GM23338 (cell line): ENCODE measurements at regions not wholly inside any gene's neighbourhood (a gene's known extent, or its start where the extent isn't known, plus 50 kb on each side); places are given as distances from the start of the nearest gene placed in this dataset.

ENCODE experiments used
- ATAC-seq: fragments of 200-7000 bp; cut with Tn5 transposase; 3 replicates; pipeline ENCODE4 v1.9.1; 2020
- DNase-seq: peaks from one replicate; pipeline ENCODE4 v3.0.0-alpha.2; 2015; ENCODE audit warnings: low spot score
- H2AFZ ChIP-seq: fragments of 200-600 bp; sonication (generic); 2 replicates; pipeline ENCODE4 v1.8.0; 2016; ENCODE audit warnings: antibody characterized with exemption, mild to moderate bottlenecking, moderate library complexity
- H3F3A ChIP-seq: fragments of 200-600 bp; sonication (generic); replicated peaks from 2 replicates; pipeline ENCODE4 v1.8.0; 2017; ENCODE audit warnings: antibody characterized with exemption, mixed run types, low read depth
- H3K27ac ChIP-seq: fragments of 200-600 bp; sonication (generic); 2 replicates; pipeline ENCODE4 v1.6.1; 2016; ENCODE audit warnings: low read depth
- H3K27me3 ChIP-seq: fragments of 200-600 bp; sonication (generic); 2 replicates; pipeline ENCODE4 v1.8.0; 2016; ENCODE audit warnings: mild to moderate bottlenecking, mixed run types, moderate library complexity; ENCODE audit not compliant: insufficient read depth
- H3K36me3 ChIP-seq: fragments of 200-600 bp; sonication (generic); 2 replicates; pipeline ENCODE4 v1.8.0; 2016; ENCODE audit warnings: mild to moderate bottlenecking; ENCODE audit not compliant: insufficient read depth
- H3K4me1 ChIP-seq: fragments of 200-600 bp; sonication (generic); 2 replicates; pipeline ENCODE4 v1.8.0; 2016; ENCODE audit warnings: mild to moderate bottlenecking, moderate library complexity; ENCODE audit not compliant: insufficient read depth
- H3K4me2 ChIP-seq: fragments of 200-600 bp; sonication (generic); 2 replicates; pipeline ENCODE4 v1.7.1; 2017; ENCODE audit warnings: mixed run types
- H3K4me3 ChIP-seq: fragments of 200-600 bp; sonication (generic); 2 replicates; pipeline ENCODE4 v1.6.1; 2016; ENCODE audit warnings: mixed run types
- H3K79me2 ChIP-seq: fragments of 200-600 bp; sonication (generic); replicated peaks from 2 replicates; pipeline ENCODE4 v1.8.0; 2017; ENCODE audit warnings: mild to moderate bottlenecking; ENCODE audit not compliant: insufficient read depth
- H3K9me2 ChIP-seq: fragments of 200-600 bp; sonication (generic); 2 replicates; pipeline ENCODE4 v1.8.0; 2017; ENCODE audit not compliant: insufficient read depth
- H4K20me1 ChIP-seq: fragments of 200-600 bp; sonication (generic); replicated peaks from 2 replicates; pipeline ENCODE4 v1.8.0; 2017; ENCODE audit warnings: mild to moderate bottlenecking; ENCODE audit not compliant: insufficient read depth
- H3K27ac Mint-ChIP-seq: 2 replicates; pipeline ENCODE4 v1.8.0; 2020; ENCODE audit warnings: inconsistent platforms, mild to moderate bottlenecking, moderate library complexity, mixed read lengths
- H3K27me3 Mint-ChIP-seq: 3 replicates; pipeline ENCODE4 v1.8.0; 2022; ENCODE audit warnings: low read depth, mild to moderate bottlenecking, moderate library complexity, mixed read lengths, inconsistent platforms; ENCODE audit not compliant: insufficient read depth, poor library complexity
- H3K36me3 Mint-ChIP-seq: 3 replicates; pipeline ENCODE4 v1.8.0; 2021; ENCODE audit warnings: low read depth, mild to moderate bottlenecking, inconsistent platforms, moderate library complexity, mixed read lengths
- H3K4me1 Mint-ChIP-seq: 3 replicates; pipeline ENCODE4 v1.8.0; 2020; ENCODE audit warnings: mild to moderate bottlenecking, inconsistent platforms, mixed read lengths
- H3K4me3 Mint-ChIP-seq: 3 replicates; pipeline ENCODE4 v1.8.0; 2021; ENCODE audit warnings: moderate library complexity, mild to moderate bottlenecking, inconsistent platforms, mixed read lengths
- H3K9me3 Mint-ChIP-seq: 3 replicates; pipeline ENCODE4 v1.8.0; 2020; ENCODE audit warnings: moderate library complexity, mild to moderate bottlenecking, inconsistent platforms, mixed read lengths
- EZH2 ChIP-seq: fragments of 200-600 bp; sonication (generic); IDR thresholded peaks from one replicate; pipeline ENCODE4 v1.8.0; 2017; ENCODE audit warnings: antibody characterized with exemption, mild to moderate bottlenecking, low read depth; ENCODE audit not compliant: unreplicated experiment
- JUNB ChIP-seq: IDR thresholded peaks from one replicate; pipeline ENCODE4 v1.6.1; 2016; ENCODE audit warnings: antibody characterized with exemption; ENCODE audit not compliant: unreplicated experiment
- NANOG ChIP-seq: IDR thresholded peaks from 2 replicates; pipeline ENCODE4 v1.6.1; 2016; ENCODE audit warnings: antibody characterized with exemption, borderline replicate concordance
- POLR2AphosphoS5 ChIP-seq: IDR thresholded peaks from 2 replicates; pipeline ENCODE4 v1.6.1; 2016; ENCODE audit warnings: antibody characterized with exemption, low read depth
- ZNF331 ChIP-seq: fragments of 250-450 bp; sonication (Bioruptor Pico); IDR thresholded peaks from 2 replicates; pipeline ENCODE4 v1.5.0; 2020; ENCODE audit warnings: low read depth, mild to moderate bottlenecking, moderate library complexity
- TF ChIP-seq, protein P1 (sequence below): IDR thresholded peaks from one replicate; pipeline ENCODE4 v1.6.1; 2018; ENCODE audit warnings: antibody characterized with exemption; ENCODE audit not compliant: unreplicated experiment
- TF ChIP-seq, protein P2 (sequence below), 2 experiments: fragments of 200-600 bp in 1 of 2; sonication (generic) in 1 of 2; conservative IDR thresholded peaks; 2 replicates each; pipeline versions ENCODE4 v1.5.1 to v1.6.1; 2016 to 2017; ENCODE audit warnings: antibody characterized with exemption in 2 of 2, low read depth in 2 of 2, mild to moderate bottlenecking in 2 of 2, moderate library complexity in 1 of 2
- TF ChIP-seq, protein P3 (sequence below): IDR thresholded peaks from 2 replicates; pipeline ENCODE4 v1.6.1; 2016; ENCODE audit warnings: antibody characterized with exemption

DNA sequence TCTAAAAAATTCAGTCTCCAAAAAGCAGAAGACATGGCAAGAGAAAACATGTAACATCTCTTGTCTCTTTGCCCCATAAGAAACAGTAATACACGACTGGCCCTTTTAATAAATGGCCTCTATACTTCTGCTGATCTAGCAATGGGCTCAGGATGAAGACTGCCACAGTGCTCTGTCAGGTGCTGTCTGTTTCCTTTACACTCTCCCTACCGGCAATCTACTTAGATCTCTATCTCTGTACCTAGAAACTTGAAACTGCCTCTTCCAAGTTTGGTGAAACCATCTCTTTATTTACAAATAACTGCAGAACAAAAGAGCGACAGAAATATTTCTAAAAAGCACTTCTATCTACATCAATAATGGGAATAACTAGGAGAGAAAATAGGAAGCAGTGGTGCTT, 685.2 kb upstream of the INTU start (continued):
- TF ChIP-seq, protein P1, sequence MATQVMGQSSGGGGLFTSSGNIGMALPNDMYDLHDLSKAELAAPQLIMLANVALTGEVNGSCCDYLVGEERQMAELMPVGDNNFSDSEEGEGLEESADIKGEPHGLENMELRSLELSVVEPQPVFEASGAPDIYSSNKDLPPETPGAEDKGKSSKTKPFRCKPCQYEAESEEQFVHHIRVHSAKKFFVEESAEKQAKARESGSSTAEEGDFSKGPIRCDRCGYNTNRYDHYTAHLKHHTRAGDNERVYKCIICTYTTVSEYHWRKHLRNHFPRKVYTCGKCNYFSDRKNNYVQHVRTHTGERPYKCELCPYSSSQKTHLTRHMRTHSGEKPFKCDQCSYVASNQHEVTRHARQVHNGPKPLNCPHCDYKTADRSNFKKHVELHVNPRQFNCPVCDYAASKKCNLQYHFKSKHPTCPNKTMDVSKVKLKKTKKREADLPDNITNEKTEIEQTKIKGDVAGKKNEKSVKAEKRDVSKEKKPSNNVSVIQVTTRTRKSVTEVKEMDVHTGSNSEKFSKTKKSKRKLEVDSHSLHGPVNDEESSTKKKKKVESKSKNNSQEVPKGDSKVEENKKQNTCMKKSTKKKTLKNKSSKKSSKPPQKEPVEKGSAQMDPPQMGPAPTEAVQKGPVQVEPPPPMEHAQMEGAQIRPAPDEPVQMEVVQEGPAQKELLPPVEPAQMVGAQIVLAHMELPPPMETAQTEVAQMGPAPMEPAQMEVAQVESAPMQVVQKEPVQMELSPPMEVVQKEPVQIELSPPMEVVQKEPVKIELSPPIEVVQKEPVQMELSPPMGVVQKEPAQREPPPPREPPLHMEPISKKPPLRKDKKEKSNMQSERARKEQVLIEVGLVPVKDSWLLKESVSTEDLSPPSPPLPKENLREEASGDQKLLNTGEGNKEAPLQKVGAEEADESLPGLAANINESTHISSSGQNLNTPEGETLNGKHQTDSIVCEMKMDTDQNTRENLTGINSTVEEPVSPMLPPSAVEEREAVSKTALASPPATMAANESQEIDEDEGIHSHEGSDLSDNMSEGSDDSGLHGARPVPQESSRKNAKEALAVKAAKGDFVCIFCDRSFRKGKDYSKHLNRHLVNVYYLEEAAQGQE, result no peak
- TF ChIP-seq EZH2 (no peak), POLR2AphosphoS5 (no peak), ZNF331 (no peak), NANOG (no peak)
- TF ChIP-seq, protein P2, sequence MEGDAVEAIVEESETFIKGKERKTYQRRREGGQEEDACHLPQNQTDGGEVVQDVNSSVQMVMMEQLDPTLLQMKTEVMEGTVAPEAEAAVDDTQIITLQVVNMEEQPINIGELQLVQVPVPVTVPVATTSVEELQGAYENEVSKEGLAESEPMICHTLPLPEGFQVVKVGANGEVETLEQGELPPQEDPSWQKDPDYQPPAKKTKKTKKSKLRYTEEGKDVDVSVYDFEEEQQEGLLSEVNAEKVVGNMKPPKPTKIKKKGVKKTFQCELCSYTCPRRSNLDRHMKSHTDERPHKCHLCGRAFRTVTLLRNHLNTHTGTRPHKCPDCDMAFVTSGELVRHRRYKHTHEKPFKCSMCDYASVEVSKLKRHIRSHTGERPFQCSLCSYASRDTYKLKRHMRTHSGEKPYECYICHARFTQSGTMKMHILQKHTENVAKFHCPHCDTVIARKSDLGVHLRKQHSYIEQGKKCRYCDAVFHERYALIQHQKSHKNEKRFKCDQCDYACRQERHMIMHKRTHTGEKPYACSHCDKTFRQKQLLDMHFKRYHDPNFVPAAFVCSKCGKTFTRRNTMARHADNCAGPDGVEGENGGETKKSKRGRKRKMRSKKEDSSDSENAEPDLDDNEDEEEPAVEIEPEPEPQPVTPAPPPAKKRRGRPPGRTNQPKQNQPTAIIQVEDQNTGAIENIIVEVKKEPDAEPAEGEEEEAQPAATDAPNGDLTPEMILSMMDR (conservative IDR thresholded peaks at IDR 0.05; ENCODE audit: low read depth in 2 of 2), result no peak
- TF ChIP-seq, protein P3, sequence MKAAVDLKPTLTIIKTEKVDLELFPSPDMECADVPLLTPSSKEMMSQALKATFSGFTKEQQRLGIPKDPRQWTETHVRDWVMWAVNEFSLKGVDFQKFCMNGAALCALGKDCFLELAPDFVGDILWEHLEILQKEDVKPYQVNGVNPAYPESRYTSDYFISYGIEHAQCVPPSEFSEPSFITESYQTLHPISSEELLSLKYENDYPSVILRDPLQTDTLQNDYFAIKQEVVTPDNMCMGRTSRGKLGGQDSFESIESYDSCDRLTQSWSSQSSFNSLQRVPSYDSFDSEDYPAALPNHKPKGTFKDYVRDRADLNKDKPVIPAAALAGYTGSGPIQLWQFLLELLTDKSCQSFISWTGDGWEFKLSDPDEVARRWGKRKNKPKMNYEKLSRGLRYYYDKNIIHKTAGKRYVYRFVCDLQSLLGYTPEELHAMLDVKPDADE, result no peak

DNA sequence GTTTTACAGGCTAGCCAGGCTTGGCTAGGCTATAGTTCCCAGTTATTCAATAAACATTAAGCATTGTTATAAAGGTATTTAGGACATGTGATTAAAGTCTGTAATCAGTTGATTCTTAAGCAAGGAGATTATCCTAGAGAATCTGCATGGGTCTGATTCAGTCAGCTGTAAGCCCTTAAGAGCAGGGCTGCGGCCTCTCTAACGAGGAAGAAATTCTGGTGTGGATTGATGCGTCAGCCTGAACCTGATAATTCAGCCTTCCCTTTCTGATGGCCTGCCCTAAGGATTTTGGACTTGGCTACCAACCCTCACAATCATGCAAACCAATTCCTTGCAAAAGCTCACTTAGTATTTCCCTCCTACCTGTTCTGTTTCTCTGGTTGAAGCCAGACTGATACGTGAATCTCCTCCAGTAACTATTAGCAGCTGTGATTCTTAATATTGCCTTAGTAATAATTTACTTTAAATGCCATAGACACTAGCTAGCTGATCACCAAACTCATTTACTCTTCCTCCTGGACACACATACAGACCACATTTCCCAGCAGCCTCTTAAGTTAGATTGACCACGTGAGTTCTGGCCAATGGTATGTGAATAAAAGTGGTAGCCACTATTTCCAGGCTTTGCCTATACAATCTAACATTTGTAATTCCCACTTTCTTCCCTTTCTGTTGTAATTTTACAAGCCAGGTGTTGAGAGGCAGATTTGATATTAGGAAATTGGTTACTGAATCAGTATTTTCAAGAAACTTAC, 678.0 kb upstream of the INTU start:
- no peak overlapping the region for H3K4me3 Mint-ChIP-seq
- ATAC-seq, result no peak
- TF ChIP-seq, protein P1, result no peak
- TF ChIP-seq POLR2AphosphoS5 (no peak), JUNB (no peak)
- TF ChIP-seq, protein P2 (conservative IDR thresholded peaks at IDR 0.05; ENCODE audit: low read depth in 2 of 2), result no peak

More for the DNA sequence above, 678.0 kb upstream of the INTU start:
- H4K20me1 ChIP-seq, result no peaks in the 10 kb centered on the region
- H3K4me2 ChIP-seq, result no peak overlapping the region
- no peak overlapping the region for H3K27ac ChIP-seq
- no peaks in the 10 kb centered on the region for H3K36me3 ChIP-seq
- H3F3A ChIP-seq, result no peaks in the 10 kb centered on the region
- H3K27me3 ChIP-seq, result no peaks in the 10 kb centered on the region
- peak overlapping the region; percentile 44; the same call in 1 of the 2 replicates for H2AFZ ChIP-seq
- no peaks in the 10 kb centered on the region for H3K79me2 ChIP-seq
- H3K4me3 ChIP-seq, result no peak overlapping the region
- no peak for DNase-seq
- H3K9me2 ChIP-seq, result no peaks in the 10 kb centered on the region
- peaks cover 12% of the 10 kb centered on the region for H3K4me1 Mint-ChIP-seq
- H3K27me3 Mint-ChIP-seq, result no peaks in the 10 kb centered on the region
- no peaks in the 10 kb centered on the region for H3K36me3 Mint-ChIP-seq
- no peak overlapping the region for H3K27ac Mint-ChIP-seq
- H3K4me1 ChIP-seq, result peaks cover 6% of the 10 kb centered on the region; the same call in 1 of the 2 replicates
- no peaks in the 10 kb centered on the region; the same call in 2 of the 3 replicates for H3K9me3 Mint-ChIP-seq
